ENCODE measurements at regions not wholly inside any gene's neighbourhood (a gene's known extent, or its start where the extent isn't known, plus 50 kb on each side); places are given as distances from the start of the nearest gene placed in this dataset.

GRCh38 chr14:55832122-55832911, 252.3 kb downstream of the KTN1 start:
- Histone ChIP-seq H3K56ac (ENCODE audit: extremely low read depth, insufficient read depth, low read length) (no peak overlapping the region), H2BK15ac (ENCODE audit: low read depth, low read length) (peak overlapping the region; percentile 63; the same call in 2 of the 3 replicates), H4K5ac (ENCODE audit: low read depth, low read length) (peak overlapping the region; percentile 75), H3K27ac (ENCODE audit: insufficient read depth, low read length) (peak overlapping the region; percentile 60), H2BK20ac (ENCODE audit: low read depth, low read length) (peak overlapping the region; percentile 40; the same call in 1 of the 2 replicates), H2BK5ac (ENCODE audit: low read depth, low read length, poor library complexity, severe bottlenecking) (no peak overlapping the region), H2AK5ac (ENCODE audit: low read depth, low read length) (peak overlapping the region; percentile 18; the same call in 1 of the 2 replicates), H2AK9ac (replicated peaks; ENCODE audit: low read depth, low read length, poor library complexity) (peak overlapping the region; percentile 0), H3K9me3 (ENCODE audit: control insufficient read depth, insufficient read depth, low read length) (no peaks in the 10 kb centered on the region), H2BK120ac (ENCODE audit: low read depth, low read length) (peak overlapping the region; percentile 42), H3K4ac (ENCODE audit: low read depth, low read length) (peak overlapping the region; percentile 16; the same call in 1 of the 2 replicates), H3K4me3 (ENCODE audit: insufficient read depth, low read depth, low read length) (no peak overlapping the region), H3K23ac (ENCODE audit: low read depth, low read length) (0 out of 2 replicates have a peak overlapping the region, but pooled peaks have one; percentile 1), H3K18ac (ENCODE audit: low read depth, low read length) (peak overlapping the region; percentile 58), H3K14ac (replicated peaks; ENCODE audit: low read depth, low read length) (peak overlapping the region; percentile 65; the same call in 1 of the 2 replicates), H3K9me1 (ENCODE audit: insufficient read depth, low read length) (peaks cover 4% of the 10 kb centered on the region), H4K91ac (ENCODE audit: insufficient read depth, low read depth, low read length) (peak overlapping the region; percentile 53), H2AFZ (replicated peaks; ENCODE audit: low read length, poor library complexity) (no peak overlapping the region), H3K4me2 (ENCODE audit: low read depth, low read length) (peak overlapping the region; percentile 57), H3K27me3 (ENCODE audit: control insufficient read depth, insufficient read depth, low read length) (no peaks in the 10 kb centered on the region; the same call in 1 of the 2 replicates), H3K4me1 (ENCODE audit: control insufficient read depth, insufficient read depth, low read length) (peaks cover 3% of the 10 kb centered on the region), H3K79me1 (ENCODE audit: low read depth in 1 of 2, low read length in 2 of 2) (no peaks in the 10 kb centered on the region), H3K9ac (ENCODE audit: low read depth, low read length) (no peak overlapping the region), H4K8ac (ENCODE audit: low read depth in 2 of 2, low read length in 2 of 2) (no peak overlapping the region), H4K20me1 (ENCODE audit: insufficient read depth, low read length) (no peaks in the 10 kb centered on the region), H3K36me3 (ENCODE audit: control insufficient read depth, insufficient read depth, low read length) (no peaks in the 10 kb centered on the region)
- intact Hi-C loops (cut with micrococcal nuclease), result no loop called here
- WGBS, 2 experiments (ENCODE audit: extremely low coverage in 2 of 2, insufficient read length in 1 of 2), result no CpG with 5 or more reads among the region's 3 CpGs
- no TSS peak for BruUV-seq (replicated peaks)
- ChIA-PET POLR2A (ENCODE audit: unreplicated experiment) (no interaction called here), CTCF (no interaction called here)
- DNase-seq, result peak; percentile 76
- in situ Hi-C loops (cut with MboI; ENCODE audit: low sequenced_read_pairs), result no loop called here
- dilution Hi-C loops (cut with HindIII; ENCODE audit: low sequenced_read_pairs, unreplicated experiment), result no loop called here
- peak; percentile 97 for ATAC-seq (ENCODE audit: low read depth)
- 0 out of 2 replicates have a peak, but pooled peaks have one; percentile 4 for TF ChIP-seq FOS (IDR thresholded peaks at IDR 0.05; ENCODE audit: low read depth, low read length)
- no peak for TF ChIP-seq SMC3 (IDR thresholded peaks at IDR 0.05; ENCODE audit: low read depth, low read length)
- TF ChIP-seq RCOR1 (IDR thresholded peaks at IDR 0.05; ENCODE audit: insufficient replicate concordance, low read length), result no peak
- TF ChIP-seq MAZ (IDR thresholded peaks at IDR 0.05; ENCODE audit: borderline replicate concordance, low read depth, low read length), result no peak
- no peak for TF ChIP-seq CTCF (conservative IDR thresholded peaks at IDR 0.05; ENCODE audit: low read depth, low read length)
- no peak for TF ChIP-seq NFE2L2 (IDR thresholded peaks at IDR 0.05; ENCODE audit: low read depth, low read length)
- no peak for TF ChIP-seq RFX5 (IDR thresholded peaks at IDR 0.05; ENCODE audit: low read depth, low read length)
- no peak for TF ChIP-seq POLR2A (IDR thresholded peaks at IDR 0.05; ENCODE audit: low read depth, low read length)
